ENCODE measurements at regions not wholly inside any gene's neighbourhood (a gene's known extent, or its start where the extent isn't known, plus 50 kb on each side); places are given as distances from the start of the nearest gene placed in this dataset.

DNA sequence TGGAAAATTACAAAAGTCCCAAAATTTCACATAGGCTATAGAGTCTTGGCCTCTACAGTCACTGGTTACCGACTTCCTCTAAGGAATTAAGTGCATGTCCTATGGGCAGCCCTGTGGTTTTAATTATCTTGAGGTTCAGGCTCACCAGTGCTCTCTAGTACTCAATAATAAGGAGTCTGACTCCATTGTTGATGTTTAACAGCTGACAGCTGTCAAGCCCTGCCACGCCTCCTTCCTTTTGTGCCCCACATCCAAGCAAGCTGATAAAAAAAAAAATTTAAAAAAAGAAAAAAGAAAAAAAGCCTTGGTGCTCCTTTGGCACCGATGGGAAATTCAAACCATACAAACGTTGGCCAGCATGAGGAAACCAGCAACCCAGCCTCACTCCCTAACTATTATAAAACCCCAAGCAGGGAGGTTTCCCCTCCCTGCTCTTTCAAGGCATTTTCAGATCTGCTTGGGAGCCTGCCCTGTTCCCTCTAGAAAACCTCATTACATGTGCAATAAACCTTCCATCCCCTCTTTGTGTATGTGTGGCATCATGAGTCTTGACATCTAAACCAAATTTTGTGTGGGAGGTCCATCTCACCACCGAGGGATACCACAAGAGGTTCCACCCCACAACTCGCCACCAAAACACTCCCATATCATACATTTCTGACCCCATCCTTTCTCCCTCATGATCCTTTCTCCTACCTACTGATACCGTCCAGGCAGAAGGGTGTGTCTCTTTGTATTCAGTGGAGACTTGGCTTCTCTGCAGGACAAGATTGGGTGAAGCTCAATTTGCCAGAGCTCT, 70.9 kb upstream of the CCDC71L start:
- TF ChIP-seq ZNF138 (CRISPR knock-in tag; conservative IDR thresholded peaks at IDR 0.05) (no peak), NFYB (CRISPR knock-in tag; conservative IDR thresholded peaks at IDR 0.05; ENCODE audit: low read depth) (no peak), FOXJ3 (CRISPR knock-in tag; IDR thresholded peaks at IDR 0.05; ENCODE audit: borderline replicate concordance) (no peak), FOXP1 (CRISPR knock-in tag; IDR thresholded peaks at IDR 0.05; ENCODE audit: borderline replicate concordance) (no peak), HMGA2 (CRISPR knock-in tag; IDR thresholded peaks at IDR 0.05) (no peak)
- TF ChIP-seq, protein P1, sequence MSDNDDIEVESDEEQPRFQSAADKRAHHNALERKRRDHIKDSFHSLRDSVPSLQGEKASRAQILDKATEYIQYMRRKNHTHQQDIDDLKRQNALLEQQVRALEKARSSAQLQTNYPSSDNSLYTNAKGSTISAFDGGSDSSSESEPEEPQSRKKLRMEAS (CRISPR knock-in tag; IDR thresholded peaks at IDR 0.05): no peak
- TF ChIP-seq, protein P2, sequence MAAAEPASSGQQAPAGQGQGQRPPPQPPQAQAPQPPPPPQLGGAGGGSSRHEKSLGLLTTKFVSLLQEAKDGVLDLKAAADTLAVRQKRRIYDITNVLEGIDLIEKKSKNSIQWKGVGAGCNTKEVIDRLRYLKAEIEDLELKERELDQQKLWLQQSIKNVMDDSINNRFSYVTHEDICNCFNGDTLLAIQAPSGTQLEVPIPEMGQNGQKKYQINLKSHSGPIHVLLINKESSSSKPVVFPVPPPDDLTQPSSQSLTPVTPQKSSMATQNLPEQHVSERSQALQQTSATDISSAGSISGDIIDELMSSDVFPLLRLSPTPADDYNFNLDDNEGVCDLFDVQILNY (CRISPR knock-in tag; IDR thresholded peaks at IDR 0.05): no peak
- TF ChIP-seq, protein P3, sequence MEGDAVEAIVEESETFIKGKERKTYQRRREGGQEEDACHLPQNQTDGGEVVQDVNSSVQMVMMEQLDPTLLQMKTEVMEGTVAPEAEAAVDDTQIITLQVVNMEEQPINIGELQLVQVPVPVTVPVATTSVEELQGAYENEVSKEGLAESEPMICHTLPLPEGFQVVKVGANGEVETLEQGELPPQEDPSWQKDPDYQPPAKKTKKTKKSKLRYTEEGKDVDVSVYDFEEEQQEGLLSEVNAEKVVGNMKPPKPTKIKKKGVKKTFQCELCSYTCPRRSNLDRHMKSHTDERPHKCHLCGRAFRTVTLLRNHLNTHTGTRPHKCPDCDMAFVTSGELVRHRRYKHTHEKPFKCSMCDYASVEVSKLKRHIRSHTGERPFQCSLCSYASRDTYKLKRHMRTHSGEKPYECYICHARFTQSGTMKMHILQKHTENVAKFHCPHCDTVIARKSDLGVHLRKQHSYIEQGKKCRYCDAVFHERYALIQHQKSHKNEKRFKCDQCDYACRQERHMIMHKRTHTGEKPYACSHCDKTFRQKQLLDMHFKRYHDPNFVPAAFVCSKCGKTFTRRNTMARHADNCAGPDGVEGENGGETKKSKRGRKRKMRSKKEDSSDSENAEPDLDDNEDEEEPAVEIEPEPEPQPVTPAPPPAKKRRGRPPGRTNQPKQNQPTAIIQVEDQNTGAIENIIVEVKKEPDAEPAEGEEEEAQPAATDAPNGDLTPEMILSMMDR (IDR thresholded peaks at IDR 0.05): no peak
- TF ChIP-seq, protein P4, sequence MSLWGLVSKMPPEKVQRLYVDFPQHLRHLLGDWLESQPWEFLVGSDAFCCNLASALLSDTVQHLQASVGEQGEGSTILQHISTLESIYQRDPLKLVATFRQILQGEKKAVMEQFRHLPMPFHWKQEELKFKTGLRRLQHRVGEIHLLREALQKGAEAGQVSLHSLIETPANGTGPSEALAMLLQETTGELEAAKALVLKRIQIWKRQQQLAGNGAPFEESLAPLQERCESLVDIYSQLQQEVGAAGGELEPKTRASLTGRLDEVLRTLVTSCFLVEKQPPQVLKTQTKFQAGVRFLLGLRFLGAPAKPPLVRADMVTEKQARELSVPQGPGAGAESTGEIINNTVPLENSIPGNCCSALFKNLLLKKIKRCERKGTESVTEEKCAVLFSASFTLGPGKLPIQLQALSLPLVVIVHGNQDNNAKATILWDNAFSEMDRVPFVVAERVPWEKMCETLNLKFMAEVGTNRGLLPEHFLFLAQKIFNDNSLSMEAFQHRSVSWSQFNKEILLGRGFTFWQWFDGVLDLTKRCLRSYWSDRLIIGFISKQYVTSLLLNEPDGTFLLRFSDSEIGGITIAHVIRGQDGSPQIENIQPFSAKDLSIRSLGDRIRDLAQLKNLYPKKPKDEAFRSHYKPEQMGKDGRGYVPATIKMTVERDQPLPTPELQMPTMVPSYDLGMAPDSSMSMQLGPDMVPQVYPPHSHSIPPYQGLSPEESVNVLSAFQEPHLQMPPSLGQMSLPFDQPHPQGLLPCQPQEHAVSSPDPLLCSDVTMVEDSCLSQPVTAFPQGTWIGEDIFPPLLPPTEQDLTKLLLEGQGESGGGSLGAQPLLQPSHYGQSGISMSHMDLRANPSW (CRISPR knock-in tag; conservative IDR thresholded peaks at IDR 0.05; ENCODE audit: low read depth): no peak
- TF ChIP-seq, protein P5, sequence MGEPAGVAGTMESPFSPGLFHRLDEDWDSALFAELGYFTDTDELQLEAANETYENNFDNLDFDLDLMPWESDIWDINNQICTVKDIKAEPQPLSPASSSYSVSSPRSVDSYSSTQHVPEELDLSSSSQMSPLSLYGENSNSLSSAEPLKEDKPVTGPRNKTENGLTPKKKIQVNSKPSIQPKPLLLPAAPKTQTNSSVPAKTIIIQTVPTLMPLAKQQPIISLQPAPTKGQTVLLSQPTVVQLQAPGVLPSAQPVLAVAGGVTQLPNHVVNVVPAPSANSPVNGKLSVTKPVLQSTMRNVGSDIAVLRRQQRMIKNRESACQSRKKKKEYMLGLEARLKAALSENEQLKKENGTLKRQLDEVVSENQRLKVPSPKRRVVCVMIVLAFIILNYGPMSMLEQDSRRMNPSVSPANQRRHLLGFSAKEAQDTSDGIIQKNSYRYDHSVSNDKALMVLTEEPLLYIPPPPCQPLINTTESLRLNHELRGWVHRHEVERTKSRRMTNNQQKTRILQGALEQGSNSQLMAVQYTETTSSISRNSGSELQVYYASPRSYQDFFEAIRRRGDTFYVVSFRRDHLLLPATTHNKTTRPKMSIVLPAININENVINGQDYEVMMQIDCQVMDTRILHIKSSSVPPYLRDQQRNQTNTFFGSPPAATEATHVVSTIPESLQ (CRISPR knock-in tag; IDR thresholded peaks at IDR 0.05): no peak
- TF ChIP-seq, protein P6, sequence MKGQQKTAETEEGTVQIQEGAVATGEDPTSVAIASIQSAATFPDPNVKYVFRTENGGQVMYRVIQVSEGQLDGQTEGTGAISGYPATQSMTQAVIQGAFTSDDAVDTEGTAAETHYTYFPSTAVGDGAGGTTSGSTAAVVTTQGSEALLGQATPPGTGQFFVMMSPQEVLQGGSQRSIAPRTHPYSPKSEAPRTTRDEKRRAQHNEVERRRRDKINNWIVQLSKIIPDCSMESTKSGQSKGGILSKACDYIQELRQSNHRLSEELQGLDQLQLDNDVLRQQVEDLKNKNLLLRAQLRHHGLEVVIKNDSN (CRISPR knock-in tag; IDR thresholded peaks at IDR 0.05): no peak
- TF ChIP-seq, protein P7, sequence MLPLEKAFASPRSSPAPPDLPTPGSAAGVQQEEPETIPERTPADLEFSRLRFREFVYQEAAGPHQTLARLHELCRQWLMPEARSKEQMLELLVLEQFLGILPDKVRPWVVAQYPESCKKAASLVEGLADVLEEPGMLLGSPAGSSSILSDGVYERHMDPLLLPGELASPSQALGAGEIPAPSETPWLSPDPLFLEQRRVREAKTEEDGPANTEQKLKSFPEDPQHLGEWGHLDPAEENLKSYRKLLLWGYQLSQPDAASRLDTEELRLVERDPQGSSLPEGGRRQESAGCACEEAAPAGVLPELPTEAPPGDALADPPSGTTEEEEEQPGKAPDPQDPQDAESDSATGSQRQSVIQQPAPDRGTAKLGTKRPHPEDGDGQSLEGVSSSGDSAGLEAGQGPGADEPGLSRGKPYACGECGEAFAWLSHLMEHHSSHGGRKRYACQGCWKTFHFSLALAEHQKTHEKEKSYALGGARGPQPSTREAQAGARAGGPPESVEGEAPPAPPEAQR (CRISPR knock-in tag; IDR thresholded peaks at IDR 0.05): no peak
